Epithelial cell of proximal tubule (primary cell): ENCODE measurements at regions not wholly inside any gene's neighbourhood (a gene's known extent, or its start where the extent isn't known, plus 50 kb on each side); places are given as distances from the start of the nearest gene placed in this dataset.

Experiments used
- DNase-seq: peaks from one replicate; pipeline ENCODE4 v3.0.0-alpha.2; 2011; ENCODE audit warnings: low read depth
- H3K4me3 ChIP-seq: 2 replicates; pipeline ENCODE4 v1.5.1; 2011; ENCODE audit warnings: low read depth, mild to moderate bottlenecking, low read length
- TF ChIP-seq, protein P1 (sequence below): conservative IDR thresholded peaks from 2 replicates; pipeline ENCODE4 v1.5.1; 2012; ENCODE audit warnings: low read depth, mild to moderate bottlenecking, low read length

- no peak for DNase-seq
- TF ChIP-seq, protein P1, sequence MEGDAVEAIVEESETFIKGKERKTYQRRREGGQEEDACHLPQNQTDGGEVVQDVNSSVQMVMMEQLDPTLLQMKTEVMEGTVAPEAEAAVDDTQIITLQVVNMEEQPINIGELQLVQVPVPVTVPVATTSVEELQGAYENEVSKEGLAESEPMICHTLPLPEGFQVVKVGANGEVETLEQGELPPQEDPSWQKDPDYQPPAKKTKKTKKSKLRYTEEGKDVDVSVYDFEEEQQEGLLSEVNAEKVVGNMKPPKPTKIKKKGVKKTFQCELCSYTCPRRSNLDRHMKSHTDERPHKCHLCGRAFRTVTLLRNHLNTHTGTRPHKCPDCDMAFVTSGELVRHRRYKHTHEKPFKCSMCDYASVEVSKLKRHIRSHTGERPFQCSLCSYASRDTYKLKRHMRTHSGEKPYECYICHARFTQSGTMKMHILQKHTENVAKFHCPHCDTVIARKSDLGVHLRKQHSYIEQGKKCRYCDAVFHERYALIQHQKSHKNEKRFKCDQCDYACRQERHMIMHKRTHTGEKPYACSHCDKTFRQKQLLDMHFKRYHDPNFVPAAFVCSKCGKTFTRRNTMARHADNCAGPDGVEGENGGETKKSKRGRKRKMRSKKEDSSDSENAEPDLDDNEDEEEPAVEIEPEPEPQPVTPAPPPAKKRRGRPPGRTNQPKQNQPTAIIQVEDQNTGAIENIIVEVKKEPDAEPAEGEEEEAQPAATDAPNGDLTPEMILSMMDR: no peak
- no peak overlapping the region for H3K4me3 ChIP-seq
Observed at GRCh38 chr3:189109145-189109544, 62.6 kb upstream of the TPRG1 start.

- DNase-seq: no peak
- TF ChIP-seq, protein P1: no peak
- no peak overlapping the region for H3K4me3 ChIP-seq
Observed at GRCh38 chr3:189117087-189117486, 54.7 kb upstream of the TPRG1 start.

- TF ChIP-seq, protein P1: no peak
- no peak overlapping the region for H3K4me3 ChIP-seq
- DNase-seq: no peak
Observed at GRCh38 chr3:189118896-189119295, 52.9 kb upstream of the TPRG1 start.

GRCh38 chr3:189119950-189120349 lies 51.8 kb upstream of the TPRG1 start:
- DNase-seq: no peak
- H3K4me3 ChIP-seq: no peak overlapping the region
- TF ChIP-seq, protein P1: no peak

DNA sequence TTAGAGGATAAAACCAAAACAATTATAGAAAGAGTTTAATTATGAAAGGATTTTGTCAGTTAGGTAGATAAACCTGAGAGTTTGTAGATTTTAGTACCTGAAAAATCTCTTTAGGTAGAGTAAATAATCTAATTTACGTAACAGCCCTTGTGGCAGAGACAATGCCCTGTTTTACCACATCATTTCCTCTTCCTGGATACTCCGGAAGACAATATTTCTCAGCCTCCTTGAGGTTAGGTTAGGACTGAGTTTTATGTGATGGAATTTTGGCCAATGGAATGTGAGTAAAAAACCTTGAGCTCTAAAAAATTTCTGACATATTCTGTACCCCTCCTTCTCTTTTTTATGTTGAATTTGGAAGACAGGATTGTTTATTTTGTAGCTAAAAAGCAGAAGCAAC lies 50.7 kb upstream of the TPRG1 start:
- TF ChIP-seq, protein P1: no peak
- DNase-seq: no peak
- no peak overlapping the region for H3K4me3 ChIP-seq
